NT2/D1 (cell line): ENCODE measurements at regions not wholly inside any gene's neighbourhood (a gene's known extent, or its start where the extent isn't known, plus 50 kb on each side); places are given as distances from the start of the nearest gene placed in this dataset.

Source experiments
- SUZ12 ChIP-seq: IDR thresholded peaks from 2 replicates; pipeline ENCODE4 v1.6.1; 2011; ENCODE audit not compliant: insufficient read length, insufficient read depth; ENCODE audit errors: extremely low read depth
- YY1 ChIP-seq: IDR thresholded peaks from 2 replicates; pipeline ENCODE4 v1.6.1; 2011; ENCODE audit not compliant: insufficient read length, insufficient read depth
- ZNF274 ChIP-seq: IDR thresholded peaks from 2 replicates; pipeline ENCODE4 v1.6.1; 2011; ENCODE audit warnings: mild to moderate bottlenecking, low read depth, low read length

GRCh38 chr11:134554861-134555260 is 142.8 kb upstream of the B3GAT1 start:
- TF ChIP-seq YY1: no peak
- no peak for TF ChIP-seq SUZ12
- no peak for TF ChIP-seq ZNF274
